NCI-H82 treated with DMSO at 0.1 percent for 48 hours (cell line): ENCODE measurements at regions not wholly inside any gene's neighbourhood (a gene's known extent, or its start where the extent isn't known, plus 50 kb on each side); places are given as distances from the start of the nearest gene placed in this dataset.

Experiments used
- DNase-seq: peaks from one replicate; lab custom pipeline; 2025; ENCODE audit not compliant: unreplicated experiment; lab: John Stamatoyannopoulos, UW

DNA sequence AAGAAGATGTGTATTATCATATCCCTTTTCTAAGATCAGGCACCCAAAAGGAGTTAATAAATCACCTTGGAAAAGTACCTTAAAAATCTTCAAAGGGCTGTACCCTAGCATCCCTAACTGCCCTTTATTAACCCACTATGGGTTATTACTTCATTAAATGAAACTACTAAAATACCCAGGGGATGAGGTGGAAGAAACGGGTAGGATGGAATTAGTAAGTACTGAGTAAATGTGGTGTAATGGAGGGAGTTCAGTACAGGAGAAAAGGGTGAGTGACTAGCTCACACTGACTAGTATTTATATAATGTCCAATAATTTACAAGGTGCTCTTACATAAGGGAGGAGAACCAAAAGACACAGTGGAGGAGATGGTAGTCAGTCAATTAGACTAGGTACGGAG, 51.0 kb upstream of the RASGEF1B start:
- no peak for DNase-seq

DNA sequence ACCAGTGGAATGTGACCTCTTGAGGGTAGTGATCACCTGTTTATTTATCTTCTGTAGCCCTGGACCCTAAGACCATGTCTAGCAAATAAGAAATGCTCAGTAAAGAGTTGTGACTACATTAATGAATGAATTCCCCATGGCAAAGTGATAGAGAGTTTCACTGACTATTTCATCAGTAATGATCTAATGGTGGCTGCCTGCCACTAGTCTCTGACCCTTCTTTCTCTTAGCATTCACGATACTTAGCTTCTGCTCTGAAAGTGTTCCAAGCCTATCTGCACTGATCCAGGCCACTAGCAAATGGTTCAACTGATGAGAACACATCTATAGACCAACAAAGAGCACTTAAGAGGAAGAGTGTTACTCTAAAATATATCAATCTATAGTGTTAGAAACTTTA, 50.0 kb upstream of the RASGEF1B start:
- no peak for DNase-seq
